ENCODE measurements at regions not wholly inside any gene's neighbourhood (a gene's known extent, or its start where the extent isn't known, plus 50 kb on each side); places are given as distances from the start of the nearest gene placed in this dataset.

DNA sequence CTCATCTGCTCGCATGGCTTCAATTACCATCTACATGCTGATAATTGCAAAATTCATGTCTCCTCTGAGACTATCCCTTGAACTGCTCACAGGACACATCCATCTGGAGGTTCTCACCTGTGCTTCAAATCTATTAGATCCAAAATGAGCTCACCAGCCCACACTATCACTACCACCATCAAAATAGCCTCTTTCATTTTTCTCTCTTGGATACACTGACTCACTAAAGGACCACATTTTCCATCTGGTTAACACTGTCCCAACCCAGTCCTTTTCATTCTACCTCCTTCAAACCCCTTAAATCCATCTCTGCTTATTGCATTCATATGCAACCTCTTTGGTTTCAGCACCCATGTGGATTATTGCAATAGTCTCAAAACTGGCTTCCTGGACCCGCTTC, 497.6 kb downstream of the MID1IP1 start:
- intact Hi-C loops (cut with DNase I) = no loop called here
- no peak overlapping the region for H3K27ac ChIP-seq
- no peaks in the 10 kb centered on the region for H3K36me3 ChIP-seq
- TF ChIP-seq, protein P1, sequence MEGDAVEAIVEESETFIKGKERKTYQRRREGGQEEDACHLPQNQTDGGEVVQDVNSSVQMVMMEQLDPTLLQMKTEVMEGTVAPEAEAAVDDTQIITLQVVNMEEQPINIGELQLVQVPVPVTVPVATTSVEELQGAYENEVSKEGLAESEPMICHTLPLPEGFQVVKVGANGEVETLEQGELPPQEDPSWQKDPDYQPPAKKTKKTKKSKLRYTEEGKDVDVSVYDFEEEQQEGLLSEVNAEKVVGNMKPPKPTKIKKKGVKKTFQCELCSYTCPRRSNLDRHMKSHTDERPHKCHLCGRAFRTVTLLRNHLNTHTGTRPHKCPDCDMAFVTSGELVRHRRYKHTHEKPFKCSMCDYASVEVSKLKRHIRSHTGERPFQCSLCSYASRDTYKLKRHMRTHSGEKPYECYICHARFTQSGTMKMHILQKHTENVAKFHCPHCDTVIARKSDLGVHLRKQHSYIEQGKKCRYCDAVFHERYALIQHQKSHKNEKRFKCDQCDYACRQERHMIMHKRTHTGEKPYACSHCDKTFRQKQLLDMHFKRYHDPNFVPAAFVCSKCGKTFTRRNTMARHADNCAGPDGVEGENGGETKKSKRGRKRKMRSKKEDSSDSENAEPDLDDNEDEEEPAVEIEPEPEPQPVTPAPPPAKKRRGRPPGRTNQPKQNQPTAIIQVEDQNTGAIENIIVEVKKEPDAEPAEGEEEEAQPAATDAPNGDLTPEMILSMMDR (IDR thresholded peaks at IDR 0.05) = no peak
- TF ChIP-seq POLR2A (IDR thresholded peaks at IDR 0.05) = no peak
- H3K4me3 ChIP-seq (replicated peaks in 1 of 3) = no peak overlapping the region
- no peaks in the 10 kb centered on the region for H3K27me3 ChIP-seq
- no peaks in the 10 kb centered on the region for H3K9me3 ChIP-seq
- no peaks in the 10 kb centered on the region for H3K4me1 ChIP-seq
- DNase-seq = no peak
- WGBS, 2 donors = 98 to 100% methylated on average over 2 of the region's 2 CpGs

DNA sequence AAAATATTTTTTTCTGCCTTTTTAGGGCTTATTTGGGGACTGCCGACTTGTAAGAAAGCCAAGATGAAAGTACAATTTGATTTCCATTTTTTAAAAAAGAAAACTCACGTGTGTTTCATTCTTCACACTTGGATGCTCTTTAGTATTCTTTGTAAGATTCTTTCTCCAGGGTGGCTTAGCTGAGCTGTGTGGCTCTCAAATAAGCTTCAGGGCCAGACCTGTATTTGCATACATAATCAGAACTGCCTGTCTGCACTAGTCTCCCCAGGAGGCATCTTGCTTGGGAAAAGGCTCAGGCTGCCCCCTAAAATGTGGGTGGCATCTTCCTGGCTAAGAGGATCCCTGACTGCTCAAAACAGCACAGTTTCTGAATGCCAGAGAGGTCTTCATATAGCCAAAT, 498.4 kb downstream of the MID1IP1 start:
- no peaks in the 10 kb centered on the region for H3K27me3 ChIP-seq

GRCh38 chrX:39301036-39301435, 499.8 kb downstream of the MID1IP1 start:
- H3K27me3 ChIP-seq = no peaks in the 10 kb centered on the region
- TF ChIP-seq, protein P1 (IDR thresholded peaks at IDR 0.05) = no peak
- no peak for TF ChIP-seq POLR2A (IDR thresholded peaks at IDR 0.05)
- intact Hi-C loops (cut with DNase I) = no loop called here
- no peaks in the 10 kb centered on the region for H3K36me3 ChIP-seq
- WGBS, 2 donors = 91 to 100% methylated on average over 1 of the region's 1 CpG
- DNase-seq = no peak
- H3K4me3 ChIP-seq (replicated peaks in 1 of 3) = no peak overlapping the region
- no peaks in the 10 kb centered on the region for H3K9me3 ChIP-seq
- H3K4me1 ChIP-seq = no peaks in the 10 kb centered on the region
- no peak overlapping the region for H3K27ac ChIP-seq

More for the DNA sequence above, 498.4 kb downstream of the MID1IP1 start:
- no peak overlapping the region for H3K4me3 ChIP-seq (replicated peaks in 1 of 3)
- WGBS, 2 donors = 38 to 45% methylated on average over 2 of the region's 2 CpGs
- peak in 1 of 2 donors; percentile 7 for DNase-seq
- H3K27ac ChIP-seq = no peak overlapping the region
- H3K9me3 ChIP-seq = no peaks in the 10 kb centered on the region
- TF ChIP-seq, protein P1 (IDR thresholded peaks at IDR 0.05) = no peak
- no peak for TF ChIP-seq POLR2A (IDR thresholded peaks at IDR 0.05)
- H3K4me1 ChIP-seq = no peaks in the 10 kb centered on the region
- intact Hi-C loops (cut with DNase I) = no loop called here
- no peaks in the 10 kb centered on the region for H3K36me3 ChIP-seq

GRCh38 chrX:39302838-39303237, 501.6 kb downstream of the MID1IP1 start:
- H3K27me3 ChIP-seq = no peaks in the 10 kb centered on the region
- intact Hi-C loops (cut with DNase I) = no loop called here

DNA sequence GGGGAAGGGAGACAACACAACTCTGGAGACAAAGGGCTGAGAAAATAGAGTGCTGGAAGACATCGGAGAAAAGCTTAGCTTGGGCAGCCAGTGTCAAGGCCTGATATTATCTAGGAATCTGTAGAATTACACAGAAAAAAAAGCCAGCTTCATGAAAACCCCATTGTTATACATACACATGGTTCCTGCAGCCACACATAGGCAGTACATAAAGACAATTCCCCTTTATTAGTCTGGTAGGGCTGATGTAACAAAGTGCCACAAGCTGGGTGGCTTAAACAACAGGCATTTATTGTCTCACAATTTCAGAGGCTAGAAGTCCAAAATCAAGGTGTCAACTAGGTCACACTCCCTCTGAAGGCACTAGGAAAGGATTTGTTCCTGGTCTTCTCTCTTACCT, 503.5 kb downstream of the MID1IP1 start:
- TF ChIP-seq, protein P1 (IDR thresholded peaks at IDR 0.05) = no peak
- TF ChIP-seq POLR2A (IDR thresholded peaks at IDR 0.05) = no peak
- WGBS, 2 donors = 75% methylated on average over 1 of the region's 1 CpG
- Histone ChIP-seq H3K4me1 (peaks cover 0 to 2% of the 10 kb centered on the region in 2 donors), H3K27ac (no peak overlapping the region), H3K27me3 (no peaks in the 10 kb centered on the region), H3K4me3 (replicated peaks in 1 of 3) (no peak overlapping the region), H3K9me3 (no peaks in the 10 kb centered on the region), H3K36me3 (no peaks in the 10 kb centered on the region)
- DNase-seq = no peak
- intact Hi-C loops (cut with DNase I) = no loop called here

More at GRCh38 chrX:39302838-39303237, 501.6 kb downstream of the MID1IP1 start:
- Histone ChIP-seq H3K27ac (no peak overlapping the region), H3K9me3 (no peaks in the 10 kb centered on the region), H3K4me1 (no peaks in the 10 kb centered on the region), H3K4me3 (replicated peaks in 1 of 3) (no peak overlapping the region), H3K36me3 (no peaks in the 10 kb centered on the region)
- DNase-seq = no peak
- no CpG with 5 or more reads among the region's 1 CpG for WGBS, 2 donors
- TF ChIP-seq, protein P1 (IDR thresholded peaks at IDR 0.05) = no peak
- no peak for TF ChIP-seq POLR2A (IDR thresholded peaks at IDR 0.05)

All from thyroid gland (tissue), 4 donors.